Activated CD8-positive, alpha-beta T cell treated with anti-CD3 and anti-CD28 coated beads for 36 hours (primary cell): ENCODE measurements at regions not wholly inside any gene's neighbourhood (a gene's known extent, or its start where the extent isn't known, plus 50 kb on each side); places are given as distances from the start of the nearest gene placed in this dataset.

Experiments used
- ATAC-seq: fragments of 200-7000 bp; cut with Tn5 transposase; one replicate; pipeline ENCODE4 v1.10.0; 2021; ENCODE audit warnings: mild to moderate bottlenecking, moderate library complexity
- CTCF ChIA-PET: fragments of 350-600 bp; sonication (Branson Sonifier 250); formaldehyde crosslinking; loops from one replicate; lab custom pipeline; 2021; ENCODE audit warnings: antibody characterized with exemption; lab: Charles Lee
- POLR2A ChIA-PET: fragments of 350-600 bp; sonication (Branson Sonifier 250); formaldehyde crosslinking; loops from one replicate; lab custom pipeline; 2021; ENCODE audit warnings: antibody characterized with exemption; lab: Charles Lee
- DNase-seq: peaks from one replicate; pipeline ENCODE4 v3.0.0-alpha.2; 2020
- H3K27ac Mint-ChIP-seq: one replicate; pipeline ENCODE4 v1.8.0; 2021; ENCODE audit warnings: mild to moderate bottlenecking, mixed read lengths
- H3K27me3 Mint-ChIP-seq: one replicate; pipeline ENCODE4 v1.8.0; 2021; ENCODE audit warnings: mixed read lengths
- H3K36me3 Mint-ChIP-seq: one replicate; pipeline ENCODE4 v1.8.0; 2021; ENCODE audit warnings: low read depth, mixed read lengths
- H3K4me1 Mint-ChIP-seq: one replicate; pipeline ENCODE4 v1.8.0; 2021; ENCODE audit warnings: low read depth, mixed read lengths
- H3K4me3 Mint-ChIP-seq: one replicate; pipeline ENCODE4 v1.8.0; 2021; ENCODE audit warnings: mild to moderate bottlenecking, moderate library complexity, mixed read lengths
- H3K9me3 Mint-ChIP-seq: one replicate; pipeline ENCODE4 v1.8.0; 2021; ENCODE audit warnings: mixed read lengths
- intact Hi-C: fragments of 100-400 bp; cut with micrococcal nuclease; formaldehyde crosslinking; loops from one replicate; pipeline ENCODE4 v1.10.0; 2022
- TF ChIP-seq, protein P1 (sequence below): fragments of 200-600 bp; IDR thresholded peaks from one replicate; pipeline ENCODE4 v1.8.0; 2022; ENCODE audit warnings: antibody characterized with exemption, mild to moderate bottlenecking

DNA sequence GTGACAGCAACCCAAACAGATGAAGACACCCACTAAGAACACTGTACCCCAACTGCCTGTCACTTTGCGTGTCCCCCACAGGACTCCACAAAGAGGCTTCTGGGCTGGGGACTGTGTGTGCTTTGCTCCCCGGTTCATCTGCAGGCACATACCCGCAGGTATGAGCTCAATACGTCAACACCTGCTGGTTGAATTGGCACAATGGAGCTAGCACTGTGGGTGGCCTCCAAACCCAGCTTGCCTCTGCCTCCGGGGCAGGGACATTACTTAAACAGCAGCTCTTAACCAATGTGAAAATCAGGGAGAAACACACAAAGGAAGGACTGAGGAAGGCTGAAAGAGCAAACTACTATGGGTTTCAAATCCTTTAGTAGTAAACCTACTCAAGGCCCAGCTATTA is 140.2 kb upstream of the TIAM1 start:
- H3K27ac Mint-ChIP-seq = no peak overlapping the region
- H3K4me1 Mint-ChIP-seq = no peaks in the 10 kb centered on the region
- no peaks in the 10 kb centered on the region for H3K27me3 Mint-ChIP-seq
- DNase-seq (no peak), ATAC-seq (no peak)
- intact Hi-C loops = no loop called here
- TF ChIP-seq, protein P1, sequence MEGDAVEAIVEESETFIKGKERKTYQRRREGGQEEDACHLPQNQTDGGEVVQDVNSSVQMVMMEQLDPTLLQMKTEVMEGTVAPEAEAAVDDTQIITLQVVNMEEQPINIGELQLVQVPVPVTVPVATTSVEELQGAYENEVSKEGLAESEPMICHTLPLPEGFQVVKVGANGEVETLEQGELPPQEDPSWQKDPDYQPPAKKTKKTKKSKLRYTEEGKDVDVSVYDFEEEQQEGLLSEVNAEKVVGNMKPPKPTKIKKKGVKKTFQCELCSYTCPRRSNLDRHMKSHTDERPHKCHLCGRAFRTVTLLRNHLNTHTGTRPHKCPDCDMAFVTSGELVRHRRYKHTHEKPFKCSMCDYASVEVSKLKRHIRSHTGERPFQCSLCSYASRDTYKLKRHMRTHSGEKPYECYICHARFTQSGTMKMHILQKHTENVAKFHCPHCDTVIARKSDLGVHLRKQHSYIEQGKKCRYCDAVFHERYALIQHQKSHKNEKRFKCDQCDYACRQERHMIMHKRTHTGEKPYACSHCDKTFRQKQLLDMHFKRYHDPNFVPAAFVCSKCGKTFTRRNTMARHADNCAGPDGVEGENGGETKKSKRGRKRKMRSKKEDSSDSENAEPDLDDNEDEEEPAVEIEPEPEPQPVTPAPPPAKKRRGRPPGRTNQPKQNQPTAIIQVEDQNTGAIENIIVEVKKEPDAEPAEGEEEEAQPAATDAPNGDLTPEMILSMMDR = no peak
- H3K4me3 Mint-ChIP-seq = no peak overlapping the region
- ChIA-PET POLR2A (no interaction called here), CTCF (no interaction called here)
- H3K36me3 Mint-ChIP-seq = peaks cover 4% of the 10 kb centered on the region
- H3K9me3 Mint-ChIP-seq = peaks cover 19% of the 10 kb centered on the region

DNA sequence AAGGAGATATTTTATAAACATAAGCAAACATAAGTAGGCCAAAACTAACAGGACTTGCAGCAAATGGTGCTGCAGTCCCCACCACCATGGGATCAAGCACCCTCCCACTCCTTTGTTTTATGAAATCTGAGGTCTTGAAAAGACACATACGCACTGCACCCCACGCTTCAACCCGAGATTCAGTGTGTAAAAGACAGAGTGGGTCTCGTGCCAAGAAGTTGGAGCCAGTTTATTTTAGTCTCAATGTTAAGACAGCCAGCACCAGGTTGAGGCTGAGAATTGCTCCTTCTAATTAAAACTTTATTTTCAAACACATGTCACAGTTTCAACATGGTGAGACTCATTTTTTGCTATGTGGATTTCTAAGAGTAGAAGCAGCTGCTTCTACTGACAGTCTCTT is 139.1 kb upstream of the TIAM1 start:
- H3K4me1 Mint-ChIP-seq = no peaks in the 10 kb centered on the region
- CTCF ChIA-PET = no interaction called here
- H3K36me3 Mint-ChIP-seq = peaks cover 4% of the 10 kb centered on the region
- H3K27me3 Mint-ChIP-seq = no peaks in the 10 kb centered on the region
- peaks cover 19% of the 10 kb centered on the region for H3K9me3 Mint-ChIP-seq
- DNase-seq (no peak), ATAC-seq (no peak)
- intact Hi-C loops = no loop called here
- H3K4me3 Mint-ChIP-seq = no peak overlapping the region
- POLR2A ChIA-PET = no interaction called here
- H3K27ac Mint-ChIP-seq = no peak overlapping the region
- TF ChIP-seq, protein P1 = no peak

DNA sequence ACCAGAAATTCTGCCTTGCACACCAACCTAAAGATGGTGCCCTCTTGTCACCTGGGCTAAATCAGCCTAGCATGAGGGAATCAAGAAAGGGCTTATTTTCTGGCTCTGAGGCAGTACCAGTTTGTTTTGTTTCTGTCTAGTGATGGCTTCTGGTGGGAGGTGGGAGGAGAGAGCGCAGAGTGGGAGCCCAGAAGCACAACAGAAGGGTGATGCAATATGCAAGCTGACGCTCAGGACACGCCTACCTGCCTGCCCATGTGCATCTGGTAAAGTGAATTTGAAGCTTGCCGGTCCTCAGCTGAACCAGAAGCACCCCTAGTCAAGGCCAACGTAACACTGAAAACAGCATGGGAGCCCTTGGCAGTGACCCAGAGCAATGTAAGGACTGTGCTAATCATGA is 138.4 kb upstream of the TIAM1 start:
- Mint-ChIP-seq H3K36me3 (peaks cover 4% of the 10 kb centered on the region), H3K27me3 (no peaks in the 10 kb centered on the region), H3K4me3 (no peak overlapping the region), H3K27ac (no peak overlapping the region), H3K9me3 (peaks cover 19% of the 10 kb centered on the region), H3K4me1 (no peaks in the 10 kb centered on the region)
- ChIA-PET CTCF (no interaction called here), POLR2A (no interaction called here)
- DNase-seq (no peak), ATAC-seq (no peak)
- TF ChIP-seq, protein P1 = no peak
- intact Hi-C loops = no loop called here

DNA sequence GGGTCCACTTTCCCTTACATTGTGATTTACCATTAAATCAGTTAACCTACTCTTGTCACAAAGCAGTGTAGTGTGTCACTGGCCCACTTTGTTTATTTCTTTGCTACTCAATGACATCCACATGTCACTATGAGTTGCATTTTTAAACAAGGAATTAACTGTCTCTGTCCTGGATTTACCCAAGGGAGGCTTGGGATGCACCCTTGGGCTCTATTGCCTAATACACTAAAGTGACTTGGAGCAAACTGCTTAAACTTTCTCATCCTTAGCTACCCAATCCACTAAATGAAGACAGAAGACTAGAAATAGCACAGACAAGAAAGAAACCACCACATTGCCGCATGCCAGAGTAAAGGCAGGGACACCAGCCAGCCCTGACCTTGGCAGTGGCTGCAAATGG is 136.2 kb upstream of the TIAM1 start:
- Mint-ChIP-seq H3K27ac (no peak overlapping the region), H3K4me3 (no peak overlapping the region), H3K27me3 (no peaks in the 10 kb centered on the region), H3K4me1 (no peaks in the 10 kb centered on the region), H3K9me3 (peaks cover 18% of the 10 kb centered on the region), H3K36me3 (peaks cover 4% of the 10 kb centered on the region)
- ATAC-seq = no peak
- TF ChIP-seq, protein P1 = no peak
- no peak for DNase-seq
- POLR2A ChIA-PET = interaction anchor here (0.6 kb wide), 1 partner anchor 441 kb away, joined by 3 read pairs; no protein-coding TSS in a partner anchor
- CTCF ChIA-PET = interaction anchor here (1.4 kb wide), 1 partner anchor 13 kb away, joined by 3 read pairs; no protein-coding TSS in a partner anchor
- intact Hi-C loops = no loop called here

DNA sequence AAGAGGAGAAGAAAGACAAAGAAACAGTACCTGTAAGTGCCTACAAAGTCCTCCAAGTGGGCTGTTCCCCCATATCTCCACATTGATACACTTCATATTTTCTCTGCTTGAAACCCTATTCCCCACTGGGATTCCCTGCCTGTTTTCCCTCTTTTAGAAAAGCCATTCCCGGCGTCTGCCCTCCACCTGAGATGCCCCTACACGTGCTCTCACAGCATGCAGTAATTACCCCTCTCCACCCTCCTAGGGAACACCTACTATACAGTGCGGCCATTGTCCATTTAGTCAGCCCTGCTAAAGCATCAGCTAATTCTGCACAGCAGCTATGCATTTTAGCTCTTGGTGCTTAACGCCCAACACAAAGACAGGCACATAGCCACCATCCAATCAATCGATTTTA is 135.7 kb upstream of the TIAM1 start:
- ATAC-seq = no peak
- H3K27me3 Mint-ChIP-seq = no peaks in the 10 kb centered on the region
- H3K27ac Mint-ChIP-seq = no peak overlapping the region
- H3K4me1 Mint-ChIP-seq = no peaks in the 10 kb centered on the region
- no peak overlapping the region for H3K4me3 Mint-ChIP-seq
- intact Hi-C loops = no loop called here
- DNase-seq = no peak
- POLR2A ChIA-PET = interaction anchor here (0.6 kb wide), 1 partner anchor 441 kb away, joined by 3 read pairs; no protein-coding TSS in a partner anchor
- H3K9me3 Mint-ChIP-seq = peaks cover 13% of the 10 kb centered on the region
- H3K36me3 Mint-ChIP-seq = peaks cover under 1% of the 10 kb centered on the region
- CTCF ChIA-PET = interaction anchor here (1.4 kb wide), 1 partner anchor 14 kb away, joined by 3 read pairs; no protein-coding TSS in a partner anchor
- TF ChIP-seq, protein P1 = no peak
